Kasumi-1 (cell line): ENCODE measurements at regions not wholly inside any gene's neighbourhood (a gene's known extent, or its start where the extent isn't known, plus 50 kb on each side); places are given as distances from the start of the nearest gene placed in this dataset.

Source experiments
- DNase-seq, 2 experiments: peaks; one replicate each; lab custom pipeline; 2025; lab: John Stamatoyannopoulos, UW

- DNase-seq = no peak
These were observed 487.2 kb downstream of the ENC1 start for GRCh38 chr5:74153255-74153790.

- no peak for DNase-seq
These were observed 487.8 kb downstream of the ENC1 start for GRCh38 chr5:74152625-74153254.

- no peak for DNase-seq
These were observed 488.4 kb downstream of the ENC1 start for GRCh38 chr5:74152136-74152535.

GRCh38 chr5:74149395-74149794 is 491.1 kb downstream of the ENC1 start:
- DNase-seq = peak; percentile 7 to 9

- no peak for DNase-seq
These were observed 492.2 kb downstream of the ENC1 start for GRCh38 chr5:74148321-74148720.

- DNase-seq = no peak
These were observed 493.7 kb downstream of the ENC1 start for GRCh38 chr5:74146796-74147195.

GRCh38 chr5:74145951-74146350 is 494.6 kb downstream of the ENC1 start:
- DNase-seq = no peak

- DNase-seq = no peak
These were observed 496.7 kb downstream of the ENC1 start for GRCh38 chr5:74143721-74144330.

- no peak for DNase-seq
These were observed 497.4 kb downstream of the ENC1 start for GRCh38 chr5:74143151-74143550.

GRCh38 chr5:74141053-74141452 is 499.5 kb downstream of the ENC1 start:
- DNase-seq = no peak

GRCh38 chr5:74140409-74140808 is 500.1 kb downstream of the ENC1 start:
- DNase-seq = no peak

- DNase-seq = no peak
These were observed 500.9 kb downstream of the ENC1 start for GRCh38 chr5:74139589-74139988.

- no peak for DNase-seq
These were observed 501.8 kb downstream of the ENC1 start for GRCh38 chr5:74138721-74139120.

- no peak for DNase-seq
These were observed 504.2 kb downstream of the ENC1 start for GRCh38 chr5:74136276-74136825.

- no peak for DNase-seq
These were observed 505.5 kb downstream of the ENC1 start for GRCh38 chr5:74135033-74135432.

- DNase-seq = no peak
These were observed 506.5 kb downstream of the ARHGEF28 start for GRCh38 chr5:74132485-74132884.

- no peak for DNase-seq
These were observed 505.3 kb downstream of the ARHGEF28 start for GRCh38 chr5:74131250-74131649.

GRCh38 chr5:74130155-74130897 is 504.3 kb downstream of the ARHGEF28 start:
- DNase-seq = no peak

GRCh38 chr5:74127381-74128320 is 501.7 kb downstream of the ARHGEF28 start:
- DNase-seq = no peak

- no peak for DNase-seq
These were observed 500.3 kb downstream of the ARHGEF28 start for GRCh38 chr5:74126294-74126693.

GRCh38 chr5:74124826-74125225 is 498.8 kb downstream of the ARHGEF28 start:
- DNase-seq = no peak

GRCh38 chr5:74123929-74124328 is 497.9 kb downstream of the ARHGEF28 start:
- no peak for DNase-seq
